Activated T-cell treated with anti-CD3 and anti-CD28 coated beads for 48 hours (primary cell): ENCODE measurements at regions not wholly inside any gene's neighbourhood (a gene's known extent, or its start where the extent isn't known, plus 50 kb on each side); places are given as distances from the start of the nearest gene placed in this dataset.

Experiments
- DNase-seq: peaks from one replicate; pipeline ENCODE4 v3.0.0-alpha.2; 2020; ENCODE audit warnings: low read depth

GRCh38 chr6:2426561-2427340 is 181.3 kb upstream of the GMDS start:
- no peak for DNase-seq

DNA sequence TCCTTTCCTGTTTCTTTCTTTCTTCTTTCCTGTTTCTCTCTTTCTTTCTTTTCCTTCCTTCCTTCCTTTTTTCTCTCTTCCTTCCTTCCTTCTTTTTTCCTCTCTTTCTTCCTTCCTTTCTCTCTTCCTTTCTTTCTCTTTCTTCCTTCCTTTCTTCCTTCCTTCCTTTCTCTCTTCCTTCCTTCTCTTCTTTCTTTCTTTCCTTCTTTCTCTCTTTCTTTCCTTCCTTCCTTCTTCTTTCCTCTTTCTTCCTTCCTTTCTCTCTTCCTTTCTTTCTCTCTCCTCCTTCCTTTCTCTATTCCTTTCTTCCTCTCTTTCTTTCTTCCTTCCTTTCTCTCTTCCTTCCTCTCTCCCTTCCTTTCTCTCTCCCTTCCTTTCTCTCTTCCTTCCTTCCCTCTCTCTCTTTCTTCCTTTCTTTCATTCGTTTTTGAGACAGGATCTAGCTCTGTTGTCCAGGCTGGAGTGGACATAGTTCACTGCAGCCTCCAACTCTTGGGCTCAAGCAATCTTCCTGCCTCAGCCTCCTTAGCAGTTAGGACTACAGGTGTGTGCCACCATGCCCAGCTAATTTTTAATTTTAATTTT is 170.8 kb upstream of the GMDS start:
- no peak for DNase-seq

- DNase-seq, result no peak
These were observed 169.6 kb upstream of the GMDS start for GRCh38 chr6:2414885-2415547.

DNA sequence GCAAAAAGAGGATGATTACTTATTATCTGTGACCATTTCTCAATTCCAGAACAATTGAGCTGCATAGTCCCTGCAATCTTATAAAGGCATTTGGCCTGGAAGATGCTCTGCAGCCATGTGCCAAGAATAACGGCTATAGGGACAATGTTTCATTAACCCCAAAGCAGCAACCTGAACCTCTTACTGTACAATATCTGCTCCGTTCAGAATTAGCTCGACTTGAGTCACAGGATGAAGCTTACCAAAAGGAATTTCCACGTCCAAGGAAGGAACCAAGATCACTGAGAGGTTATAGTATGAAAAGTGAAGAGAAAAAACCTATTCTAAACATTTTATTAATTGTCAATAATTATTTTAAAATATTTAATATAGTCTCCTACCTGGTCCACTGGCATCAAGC is 167.3 kb upstream of the GMDS start:
- no peak for DNase-seq

GRCh38 chr6:2410656-2411380 is 165.4 kb upstream of the GMDS start:
- no peak for DNase-seq

DNA sequence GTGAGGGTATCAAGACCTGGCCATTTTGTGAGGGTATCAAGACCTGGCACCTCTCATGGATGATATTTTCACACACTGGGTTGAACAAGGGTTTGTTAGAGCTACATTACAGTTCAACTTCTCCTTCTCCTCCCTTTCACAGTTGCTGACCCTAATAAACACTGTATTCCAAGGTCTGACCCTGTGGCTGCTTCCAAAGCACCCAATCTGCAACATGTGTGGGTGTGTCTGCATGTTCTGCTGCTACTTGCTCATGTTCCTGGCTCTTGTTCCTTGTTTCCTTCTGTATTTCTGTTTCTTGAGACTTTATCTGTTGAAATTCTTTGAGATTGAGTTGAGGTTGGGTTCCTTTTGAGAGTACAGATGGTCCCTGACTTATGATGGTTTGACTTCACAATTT is 162.1 kb upstream of the GMDS start:
- no peak for DNase-seq

- DNase-seq, result no peak
These were observed 159.0 kb upstream of the GMDS start for GRCh38 chr6:2404211-2404929.

DNA sequence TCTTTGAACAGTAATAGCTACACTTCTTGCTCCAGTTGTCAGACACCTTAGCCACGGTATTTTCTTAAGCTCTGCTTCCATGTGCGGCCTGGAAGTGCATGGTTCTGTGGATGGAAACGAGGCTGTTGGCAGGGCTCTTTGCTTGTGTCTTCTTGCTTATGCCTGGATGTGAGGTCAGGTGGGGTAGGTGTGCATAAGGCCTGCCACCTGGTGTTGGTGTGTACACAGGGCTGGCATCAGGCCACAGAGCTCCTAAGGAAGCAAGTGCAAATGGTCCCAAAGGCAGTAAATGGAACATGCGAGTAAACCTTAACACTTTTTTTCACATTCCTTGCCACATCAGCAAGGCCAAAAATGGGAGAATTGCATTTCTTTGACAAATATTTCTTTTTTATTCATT is 158.1 kb upstream of the GMDS start:
- DNase-seq, result no peak

- no peak for DNase-seq
These were observed 151.6 kb upstream of the GMDS start for GRCh38 chr6:2396846-2397630.

DNA sequence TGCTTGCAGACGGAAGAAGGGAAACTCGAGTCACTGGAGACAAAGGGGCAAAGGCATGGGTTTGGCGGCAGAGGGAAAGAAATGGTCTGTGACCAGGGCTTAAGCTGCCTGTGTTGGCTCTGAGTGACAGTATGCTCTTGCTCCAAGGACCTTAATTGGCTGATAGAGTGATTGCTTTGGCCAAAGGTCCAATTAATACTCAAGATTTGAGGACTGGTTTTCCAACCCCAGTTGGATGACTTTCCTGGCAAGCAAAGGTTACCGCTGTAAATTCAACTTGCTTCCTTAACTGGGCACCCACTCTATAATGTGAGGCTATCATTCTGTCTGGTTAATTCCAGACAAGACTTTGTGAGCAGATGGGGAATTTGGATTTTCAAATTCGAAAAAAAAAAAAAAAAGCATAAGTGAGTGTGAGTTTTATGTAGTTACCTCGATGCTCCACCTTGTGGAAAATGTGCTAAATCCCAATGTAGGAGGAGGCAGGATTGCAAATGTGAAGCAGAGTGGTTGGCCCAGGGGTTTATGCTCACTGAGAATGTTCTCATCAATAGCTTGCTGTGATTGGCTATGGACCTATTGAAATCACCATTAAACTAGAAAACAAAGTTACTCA is 150.7 kb upstream of the GMDS start:
- DNase-seq, result no peak

- DNase-seq, result no peak
These were observed 143.3 kb upstream of the GMDS start for GRCh38 chr6:2388554-2389324.

DNA sequence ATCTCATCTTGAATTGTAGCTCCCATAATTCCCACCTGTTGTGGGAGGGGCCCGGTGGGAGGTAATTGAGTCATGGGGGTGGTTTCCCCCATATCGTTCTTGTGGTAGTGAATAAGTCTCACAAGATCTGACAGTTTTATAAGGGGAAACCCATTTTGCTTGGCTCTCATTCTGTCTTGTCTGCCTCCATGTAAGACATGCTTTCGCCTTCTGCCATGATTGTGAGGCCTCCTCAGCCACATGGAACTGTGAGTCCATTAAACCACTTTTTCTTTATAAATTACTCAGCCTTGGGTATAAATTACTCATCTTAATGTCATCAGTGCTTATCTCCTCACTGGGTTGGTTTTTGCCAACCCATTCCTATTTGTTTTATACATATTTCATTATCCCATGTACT is 142.0 kb upstream of the GMDS start:
- peak; percentile 2 for DNase-seq

DNA sequence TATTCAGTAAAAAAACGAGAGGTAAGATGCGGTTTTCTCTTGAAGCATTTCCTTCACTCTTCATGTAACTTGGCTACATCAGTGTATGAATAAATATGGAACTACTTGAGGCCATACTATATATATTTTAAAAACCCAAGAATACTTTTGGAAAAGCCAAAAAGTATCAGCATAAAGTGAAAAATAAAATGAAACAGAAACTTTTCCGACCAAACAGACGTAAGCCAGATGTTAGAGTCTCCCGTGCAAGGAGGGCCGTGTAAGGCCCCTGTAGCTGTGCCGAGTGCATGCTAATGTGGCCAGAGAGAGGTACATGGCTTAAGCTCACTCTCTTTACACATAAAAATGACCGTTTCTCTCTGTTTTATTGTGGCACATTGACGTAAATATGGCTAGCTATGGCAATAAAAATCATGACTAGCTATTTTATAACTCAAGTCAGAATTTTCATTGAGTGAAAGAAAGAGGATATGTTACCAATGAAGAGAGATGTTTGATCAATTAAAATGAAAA is 140.1 kb upstream of the GMDS start:
- no peak for DNase-seq

DNA sequence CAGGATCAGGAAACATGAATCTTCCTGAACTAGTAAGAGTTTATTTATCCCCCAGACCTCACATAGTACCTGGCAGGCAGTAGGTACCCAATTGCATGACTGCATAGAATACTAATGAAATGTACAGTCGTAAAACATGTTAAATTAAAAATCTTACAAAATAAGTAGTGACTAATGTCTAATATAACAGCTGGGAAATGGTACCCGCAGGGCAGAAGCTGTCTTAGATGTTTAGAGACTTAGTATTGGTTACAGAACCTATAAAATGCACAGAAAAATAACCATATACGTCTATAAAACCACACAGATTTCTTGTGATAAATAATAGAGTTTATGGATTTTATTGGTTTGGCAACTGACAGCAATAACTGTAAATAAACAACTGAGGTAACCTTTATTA is 139.1 kb upstream of the GMDS start:
- DNase-seq, result no peak

GRCh38 chr6:2381872-2382661 is 136.7 kb upstream of the GMDS start:
- DNase-seq, result no peak

DNA sequence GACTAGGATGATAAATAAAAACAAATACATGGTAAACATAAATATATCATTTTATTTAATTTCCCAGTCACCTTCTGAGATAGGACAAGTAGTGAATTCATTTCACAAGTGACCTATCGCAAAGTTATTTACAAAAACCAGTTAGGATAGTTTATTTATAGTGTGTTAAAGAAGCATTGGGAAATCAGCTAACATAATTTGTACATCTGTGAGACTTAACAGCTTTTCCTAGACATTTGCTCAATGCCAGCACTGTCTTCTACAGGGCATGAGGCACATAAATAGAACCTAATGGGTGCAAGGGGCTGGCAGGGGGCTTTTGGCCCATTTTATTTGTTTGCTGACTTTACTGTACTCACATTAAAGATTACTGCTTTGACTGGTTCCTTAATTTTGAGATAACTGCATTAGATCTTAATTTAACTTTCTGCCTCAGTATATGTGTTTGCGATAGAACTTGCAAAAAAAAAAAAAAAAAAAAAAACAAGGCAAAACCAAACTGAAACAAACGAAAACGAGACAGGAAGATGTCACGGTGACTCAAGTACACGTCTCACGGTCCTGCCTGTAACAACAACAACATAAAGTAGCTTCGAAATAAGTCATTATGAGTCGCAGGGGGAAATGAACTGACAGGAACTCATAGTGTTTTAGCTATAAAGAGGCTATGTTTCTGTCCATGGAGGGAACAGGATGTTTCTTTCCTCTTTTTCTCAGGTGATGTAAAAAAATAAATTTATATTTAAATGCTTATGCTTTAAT is 133.7 kb upstream of the GMDS start:
- no peak for DNase-seq

- no peak for DNase-seq
These were observed 132.7 kb upstream of the GMDS start for GRCh38 chr6:2378046-2378657.
